OCI-LY1 (cell line): ENCODE measurements at regions not wholly inside any gene's neighbourhood (a gene's known extent, or its start where the extent isn't known, plus 50 kb on each side); places are given as distances from the start of the nearest gene placed in this dataset.

ENCODE experiments used
- H2AFZ ChIP-seq: fragments of 200-600 bp; sonication (generic), shearing (Covaris generic); 2 replicates; pipeline ENCODE4 v1.6.0; 2014; ENCODE audit warnings: antibody characterized with exemption, mild to moderate bottlenecking, low read length
- H3F3A ChIP-seq: fragments of 200-600 bp; sonication (generic), shearing (Covaris generic); 2 replicates; pipeline ENCODE4 v1.6.0; 2014; ENCODE audit warnings: mild to moderate bottlenecking, antibody characterized with exemption, low read length, moderate library complexity; ENCODE audit not compliant: insufficient read depth
- H3K27ac ChIP-seq: fragments of 200-600 bp; sonication (generic); 2 replicates; pipeline ENCODE4 v1.5.1; 2014; ENCODE audit warnings: low read length, mixed run types, mild to moderate bottlenecking, low read depth; ENCODE audit not compliant: poor library complexity, severe bottlenecking
- H3K27me3 ChIP-seq: fragments of 200-600 bp; sonication (generic); 2 replicates; pipeline ENCODE4 v1.6.0; 2014; ENCODE audit warnings: antibody characterized with exemption, mild to moderate bottlenecking, low read length, moderate library complexity; ENCODE audit not compliant: insufficient read depth
- H3K36me3 ChIP-seq: fragments of 200-600 bp; sonication (generic); 2 replicates; pipeline ENCODE4 v1.6.1; 2014; ENCODE audit warnings: mild to moderate bottlenecking, antibody characterized with exemption, low read length, moderate library complexity, mixed read lengths; ENCODE audit not compliant: insufficient read depth
- H3K4me1 ChIP-seq: fragments of 200-600 bp; sonication (generic); 2 replicates; pipeline ENCODE4 v1.5.1; 2014; ENCODE audit warnings: mild to moderate bottlenecking, low read length, moderate library complexity; ENCODE audit not compliant: insufficient read depth, severe bottlenecking
- H3K4me2 ChIP-seq: fragments of 200-600 bp; sonication (generic), shearing (Covaris generic); 2 replicates; pipeline ENCODE4 v1.6.1; 2014; ENCODE audit warnings: low read length
- H3K4me3 ChIP-seq: fragments of 200-600 bp; sonication (generic); 2 replicates; pipeline ENCODE4 v1.5.1; 2014; ENCODE audit warnings: low read length, low read depth, mild to moderate bottlenecking, mixed read lengths; ENCODE audit not compliant: poor library complexity, severe bottlenecking
- H3K79me2 ChIP-seq: fragments of 200-600 bp; shearing (Covaris generic); 2 replicates; pipeline ENCODE4 v1.6.1; 2016; ENCODE audit warnings: mixed run types, low read length, mixed read lengths; ENCODE audit not compliant: insufficient read depth
- H3K9ac ChIP-seq: fragments of 200-600 bp; sonication (generic), shearing (Covaris generic); 2 replicates; pipeline ENCODE4 v1.6.1; 2014; ENCODE audit warnings: mild to moderate bottlenecking, low read length, mixed read lengths
- H3K9me2 ChIP-seq: fragments of 200-600 bp; sonication (generic), shearing (Covaris generic); 2 replicates; pipeline ENCODE4 v1.6.1; 2014; ENCODE audit warnings: low read depth, mild to moderate bottlenecking, low read length, mixed read lengths
- H3K9me3 ChIP-seq: fragments of 200-600 bp; shearing (Covaris generic); 2 replicates; pipeline ENCODE4 v1.6.1; 2014; ENCODE audit warnings: low read length, mixed read lengths
- H4K20me1 ChIP-seq: fragments of 200-600 bp; sonication (generic), shearing (Covaris generic); 2 replicates; pipeline ENCODE4 v1.6.0; 2016; ENCODE audit warnings: mild to moderate bottlenecking, low read length; ENCODE audit not compliant: insufficient read depth
- CTCF ChIP-seq: fragments of 200-600 bp; sonication (generic), shearing (Covaris generic); IDR thresholded peaks from 2 replicates; pipeline ENCODE4 v1.5.1; 2017; ENCODE audit warnings: mild to moderate bottlenecking, antibody characterized with exemption, low read length, moderate library complexity, mixed read lengths
- EZH2 ChIP-seq: fragments of 200-600 bp; sonication (generic), shearing (Covaris generic); IDR thresholded peaks from 2 replicates; pipeline ENCODE4 v1.8.0; 2017; ENCODE audit warnings: borderline replicate concordance, mixed run types, mild to moderate bottlenecking, antibody characterized with exemption, low read length, moderate library complexity, mixed read lengths

GRCh38 chr13:64546371-64546770 is 2683.8 kb downstream of the PCDH9 start:
- Histone ChIP-seq H3K79me2 (no peaks in the 10 kb centered on the region), H3K9me2 (no peaks in the 10 kb centered on the region), H2AFZ (peak overlapping the region; percentile 42; the same call in 1 of the 2 replicates), H3K27me3 (no peaks in the 10 kb centered on the region), H3K9ac (no peak overlapping the region), H4K20me1 (no peaks in the 10 kb centered on the region), H3K27ac (no peak overlapping the region), H3K4me3 (no peak overlapping the region), H3K9me3 (no peaks in the 10 kb centered on the region), H3F3A (no peaks in the 10 kb centered on the region), H3K4me2 (no peak overlapping the region), H3K36me3 (no peaks in the 10 kb centered on the region), H3K4me1 (no peaks in the 10 kb centered on the region)
- TF ChIP-seq EZH2, result no peak
- no peak for TF ChIP-seq CTCF

GRCh38 chr13:64540976-64541375 is 2689.2 kb downstream of the PCDH9 start:
- Histone ChIP-seq H3K27ac (no peak overlapping the region), H3K79me2 (no peaks in the 10 kb centered on the region), H3K9me3 (no peaks in the 10 kb centered on the region), H4K20me1 (no peaks in the 10 kb centered on the region), H3F3A (no peaks in the 10 kb centered on the region), H3K27me3 (no peaks in the 10 kb centered on the region), H3K9ac (no peak overlapping the region), H3K9me2 (no peaks in the 10 kb centered on the region), H3K4me2 (no peak overlapping the region), H3K36me3 (no peaks in the 10 kb centered on the region), H3K4me1 (no peaks in the 10 kb centered on the region), H2AFZ (peak overlapping the region; percentile 46; the same call in 1 of the 2 replicates), H3K4me3 (no peak overlapping the region)
- TF ChIP-seq EZH2 (no peak), CTCF (no peak)

- Histone ChIP-seq H2AFZ (no peak overlapping the region; the same call in 1 of the 2 replicates), H4K20me1 (no peaks in the 10 kb centered on the region), H3K27ac (no peak overlapping the region), H3K9me2 (no peaks in the 10 kb centered on the region), H3K36me3 (no peaks in the 10 kb centered on the region), H3K4me2 (no peak overlapping the region), H3K79me2 (no peaks in the 10 kb centered on the region), H3K27me3 (no peaks in the 10 kb centered on the region), H3K4me1 (no peaks in the 10 kb centered on the region), H3F3A (no peaks in the 10 kb centered on the region), H3K4me3 (no peak overlapping the region), H3K9me3 (no peaks in the 10 kb centered on the region), H3K9ac (no peak overlapping the region)
- no peak for TF ChIP-seq EZH2
- no peak for TF ChIP-seq CTCF
These were observed 2689.7 kb downstream of the PCDH9 start for GRCh38 chr13:64540468-64540867.
